Endothelial cell (in vitro differentiated cells): ENCODE measurements at regions not wholly inside any gene's neighbourhood (a gene's known extent, or its start where the extent isn't known, plus 50 kb on each side); places are given as distances from the start of the nearest gene placed in this dataset.

ENCODE experiments used
- DNase-seq: peaks from one replicate; pipeline ENCODE4 v3.0.0; 2021; ENCODE audit warnings: low spot score
- H3K27ac Mint-ChIP-seq: one replicate; pipeline ENCODE4 v1.8.0; 2021; ENCODE audit warnings: mixed read lengths, inconsistent platforms; ENCODE audit not compliant: unreplicated experiment
- H3K27me3 Mint-ChIP-seq: one replicate; pipeline ENCODE4 v1.8.0; 2021; ENCODE audit warnings: mild to moderate bottlenecking, moderate library complexity, mixed read lengths, inconsistent platforms; ENCODE audit not compliant: unreplicated experiment
- H3K36me3 Mint-ChIP-seq: one replicate; pipeline ENCODE4 v1.8.0; 2021; ENCODE audit warnings: mild to moderate bottlenecking, low read depth, mixed read lengths, inconsistent platforms; ENCODE audit not compliant: unreplicated experiment
- H3K4me1 Mint-ChIP-seq: one replicate; pipeline ENCODE4 v1.8.0; 2021; ENCODE audit warnings: mild to moderate bottlenecking, mixed read lengths, inconsistent platforms; ENCODE audit not compliant: unreplicated experiment
- H3K4me3 Mint-ChIP-seq: one replicate; pipeline ENCODE4 v1.8.0; 2021; ENCODE audit warnings: mild to moderate bottlenecking, mixed read lengths, inconsistent platforms; ENCODE audit not compliant: unreplicated experiment
- H3K9me3 Mint-ChIP-seq: one replicate; pipeline ENCODE4 v1.8.0; 2021; ENCODE audit warnings: mixed read lengths, inconsistent platforms; ENCODE audit not compliant: unreplicated experiment
- TF ChIP-seq, protein P1 (sequence below): fragments of 200-600 bp; sonication (generic); IDR thresholded peaks from one replicate; pipeline ENCODE4 v1.5.0; 2021; ENCODE audit warnings: antibody characterized with exemption; ENCODE audit not compliant: unreplicated experiment

DNA sequence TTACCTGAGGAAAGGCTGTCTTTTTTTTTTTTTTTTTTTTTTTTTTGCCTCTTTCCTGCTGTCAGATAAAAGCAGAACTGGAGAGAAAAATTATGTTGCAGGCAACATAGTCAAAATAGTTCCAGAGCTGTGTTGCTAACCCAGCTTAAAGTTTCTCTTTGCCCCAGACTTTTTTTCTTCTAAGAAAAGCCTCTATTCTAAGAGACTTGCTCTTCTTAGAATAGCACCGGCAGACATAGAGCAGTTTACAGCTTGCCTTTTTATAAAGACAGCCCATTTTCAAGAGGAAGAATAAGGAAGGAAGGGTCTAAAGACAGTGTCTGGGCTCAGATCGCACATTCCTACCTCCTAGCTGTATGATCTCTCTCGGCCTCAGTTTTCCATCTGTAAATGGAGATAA lies 88.7 kb downstream of the TENT5C start:
- H3K4me3 Mint-ChIP-seq, result no peak overlapping the region
- TF ChIP-seq, protein P1, sequence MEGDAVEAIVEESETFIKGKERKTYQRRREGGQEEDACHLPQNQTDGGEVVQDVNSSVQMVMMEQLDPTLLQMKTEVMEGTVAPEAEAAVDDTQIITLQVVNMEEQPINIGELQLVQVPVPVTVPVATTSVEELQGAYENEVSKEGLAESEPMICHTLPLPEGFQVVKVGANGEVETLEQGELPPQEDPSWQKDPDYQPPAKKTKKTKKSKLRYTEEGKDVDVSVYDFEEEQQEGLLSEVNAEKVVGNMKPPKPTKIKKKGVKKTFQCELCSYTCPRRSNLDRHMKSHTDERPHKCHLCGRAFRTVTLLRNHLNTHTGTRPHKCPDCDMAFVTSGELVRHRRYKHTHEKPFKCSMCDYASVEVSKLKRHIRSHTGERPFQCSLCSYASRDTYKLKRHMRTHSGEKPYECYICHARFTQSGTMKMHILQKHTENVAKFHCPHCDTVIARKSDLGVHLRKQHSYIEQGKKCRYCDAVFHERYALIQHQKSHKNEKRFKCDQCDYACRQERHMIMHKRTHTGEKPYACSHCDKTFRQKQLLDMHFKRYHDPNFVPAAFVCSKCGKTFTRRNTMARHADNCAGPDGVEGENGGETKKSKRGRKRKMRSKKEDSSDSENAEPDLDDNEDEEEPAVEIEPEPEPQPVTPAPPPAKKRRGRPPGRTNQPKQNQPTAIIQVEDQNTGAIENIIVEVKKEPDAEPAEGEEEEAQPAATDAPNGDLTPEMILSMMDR, result no peak
- H3K27ac Mint-ChIP-seq, result no peak overlapping the region
- no peaks in the 10 kb centered on the region for H3K36me3 Mint-ChIP-seq
- H3K4me1 Mint-ChIP-seq, result no peaks in the 10 kb centered on the region
- no peaks in the 10 kb centered on the region for H3K9me3 Mint-ChIP-seq
- no peaks in the 10 kb centered on the region for H3K27me3 Mint-ChIP-seq
- no peak for DNase-seq

DNA sequence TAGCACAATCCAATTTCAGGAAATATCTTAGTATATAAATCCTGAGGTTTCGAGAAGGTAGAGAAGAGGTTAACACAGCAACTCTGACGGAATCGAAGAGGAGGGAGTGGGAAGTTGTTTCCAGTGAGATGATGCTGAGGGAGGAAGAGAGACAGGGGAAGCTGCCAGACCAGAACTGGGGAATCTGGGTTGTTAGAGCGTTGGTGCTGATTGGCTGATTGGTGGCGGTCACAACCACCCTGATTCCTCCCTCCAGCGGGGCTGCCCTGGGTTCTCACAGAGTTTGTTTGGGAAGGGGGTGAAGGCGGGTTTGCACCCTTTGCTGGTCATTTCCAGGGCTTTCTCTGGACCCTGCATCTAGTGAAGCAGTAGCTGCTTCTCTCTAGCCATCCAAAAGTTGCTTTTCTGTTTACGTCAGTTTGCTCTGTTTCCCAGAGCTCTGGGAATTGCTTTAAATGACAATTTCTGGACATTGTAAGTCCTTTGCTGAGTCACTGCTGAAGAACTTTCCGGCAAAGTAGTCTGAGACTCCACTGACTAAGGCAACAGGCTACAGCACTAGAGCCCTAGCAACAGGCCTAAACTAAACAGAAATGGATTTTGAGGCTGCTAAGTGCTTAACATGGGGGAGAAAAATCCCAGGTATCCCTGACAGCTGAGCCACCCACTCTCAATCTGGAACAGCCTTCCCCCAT lies 90.1 kb downstream of the TENT5C start:
- no peak for DNase-seq
- no peak overlapping the region for H3K4me3 Mint-ChIP-seq
- H3K27me3 Mint-ChIP-seq, result no peaks in the 10 kb centered on the region
- TF ChIP-seq, protein P1, result no peak
- H3K27ac Mint-ChIP-seq, result no peak overlapping the region
- no peaks in the 10 kb centered on the region for H3K9me3 Mint-ChIP-seq
- H3K4me1 Mint-ChIP-seq, result no peaks in the 10 kb centered on the region
- H3K36me3 Mint-ChIP-seq, result no peaks in the 10 kb centered on the region

GRCh38 chr1:117696561-117696960 lies 90.7 kb downstream of the TENT5C start:
- Mint-ChIP-seq H3K4me1 (no peaks in the 10 kb centered on the region), H3K27me3 (no peaks in the 10 kb centered on the region), H3K36me3 (no peaks in the 10 kb centered on the region), H3K27ac (no peak overlapping the region), H3K4me3 (no peak overlapping the region), H3K9me3 (no peaks in the 10 kb centered on the region)
- TF ChIP-seq, protein P1, result no peak
- no peak for DNase-seq

DNA sequence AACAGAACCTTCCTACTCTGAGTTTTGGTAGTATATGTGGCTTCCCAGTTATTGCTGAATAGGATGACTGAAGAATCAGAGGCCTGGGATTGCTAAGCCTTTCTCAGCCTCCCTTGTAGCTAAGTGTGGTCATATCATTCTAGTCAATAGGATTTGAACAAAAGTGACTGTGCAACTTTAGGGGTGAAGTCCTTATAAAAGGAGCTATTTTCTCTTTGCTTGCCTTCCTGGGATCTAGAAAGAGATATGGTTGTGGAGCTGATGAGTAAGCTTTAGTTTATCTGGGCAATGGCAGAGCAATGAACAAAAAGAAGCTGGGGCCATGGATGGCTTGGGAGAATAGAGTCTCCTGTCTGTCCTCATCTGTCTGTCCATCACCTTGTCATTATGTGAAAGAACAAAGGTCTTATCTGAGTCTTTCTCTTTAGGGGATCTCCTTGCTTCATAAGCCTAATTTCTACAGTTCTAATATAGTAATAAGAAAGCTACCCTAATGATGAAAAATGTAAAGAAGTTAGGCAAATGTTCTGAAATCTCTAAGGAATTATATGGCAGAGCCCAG lies 91.5 kb downstream of the TENT5C start:
- Mint-ChIP-seq H3K36me3 (no peaks in the 10 kb centered on the region), H3K4me3 (no peak overlapping the region), H3K27me3 (no peaks in the 10 kb centered on the region), H3K27ac (no peak overlapping the region), H3K4me1 (no peaks in the 10 kb centered on the region), H3K9me3 (no peaks in the 10 kb centered on the region)
- DNase-seq, result no peak
- TF ChIP-seq, protein P1, result no peak

DNA sequence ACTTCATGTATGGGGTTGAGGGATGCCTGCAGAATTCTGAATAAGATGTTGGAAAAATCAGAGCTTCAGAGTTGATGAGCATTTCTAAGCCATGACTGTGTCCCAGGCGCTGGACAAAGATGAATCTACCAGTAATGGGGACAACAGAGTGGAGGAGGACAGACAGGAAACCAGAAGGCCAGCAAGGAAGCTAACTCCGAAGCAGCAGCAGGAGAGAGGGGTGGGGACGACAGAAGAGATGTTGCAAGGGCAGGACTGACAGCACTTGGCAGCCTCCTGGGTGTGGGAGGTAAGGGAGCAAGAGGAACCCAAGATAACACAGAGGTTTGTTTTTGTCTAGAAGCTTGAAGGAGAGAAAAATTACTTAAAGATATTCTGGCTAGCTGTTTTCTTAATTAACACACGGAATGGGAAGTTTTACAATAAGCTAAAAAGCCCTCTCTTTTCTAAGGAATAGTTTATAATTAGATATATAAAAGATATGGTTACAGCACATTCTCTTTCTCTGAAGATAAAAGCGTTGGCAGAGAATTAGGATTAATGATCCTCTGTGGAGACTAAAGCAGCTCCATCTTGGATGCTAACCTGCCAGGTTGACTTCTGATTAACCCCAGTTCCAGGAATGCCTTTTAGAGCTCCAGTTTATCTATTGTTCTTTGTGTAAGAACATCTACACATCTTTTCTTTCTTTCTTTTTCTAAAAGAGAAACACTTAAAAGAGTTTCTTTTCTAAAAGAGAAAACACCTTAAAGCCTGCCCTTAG lies 92.7 kb downstream of the TENT5C start:
- H3K4me3 Mint-ChIP-seq, result no peak overlapping the region
- no peak for DNase-seq

More for the DNA sequence above, 92.7 kb downstream of the TENT5C start:
- Mint-ChIP-seq H3K27me3 (peaks cover 2% of the 10 kb centered on the region), H3K9me3 (no peaks in the 10 kb centered on the region), H3K4me1 (no peaks in the 10 kb centered on the region), H3K27ac (no peak overlapping the region), H3K36me3 (no peaks in the 10 kb centered on the region)
- TF ChIP-seq, protein P1, result no peak
